HG03066 (cell line): ENCODE measurements at regions not wholly inside any gene's neighbourhood (a gene's known extent, or its start where the extent isn't known, plus 50 kb on each side); places are given as distances from the start of the nearest gene placed in this dataset.

ENCODE experiments used
- ATAC-seq: cut with Tn5 transposase; IDR thresholded peaks from one replicate; pipeline ENCODE4 v1.9.1; 2021; ENCODE audit warnings: low read depth; ENCODE audit not compliant: unreplicated experiment

GRCh38 chr2:133666621-133667020 lies 98.4 kb upstream of the NCKAP5 start:
- no peak for ATAC-seq

- ATAC-seq = no peak
These were observed 98.8 kb upstream of the NCKAP5 start for GRCh38 chr2:133667085-133667484.

- no peak for ATAC-seq
These were observed 99.7 kb upstream of the NCKAP5 start for GRCh38 chr2:133667968-133668367.

GRCh38 chr2:133668547-133668946 lies 100.3 kb upstream of the NCKAP5 start:
- ATAC-seq = no peak

GRCh38 chr2:133673305-133673905 lies 105.1 kb upstream of the NCKAP5 start:
- ATAC-seq = no peak

GRCh38 chr2:133674066-133674432 lies 105.8 kb upstream of the NCKAP5 start:
- ATAC-seq = no peak

- ATAC-seq = no peak
These were observed 106.4 kb upstream of the NCKAP5 start for GRCh38 chr2:133674433-133675331.

GRCh38 chr2:133676392-133677130 lies 108.3 kb upstream of the NCKAP5 start:
- no peak for ATAC-seq

- ATAC-seq = no peak
These were observed 112.2 kb upstream of the NCKAP5 start for GRCh38 chr2:133680343-133681049.

GRCh38 chr2:133682347-133682746 lies 114.1 kb upstream of the NCKAP5 start:
- no peak for ATAC-seq

- ATAC-seq = no peak
These were observed 114.6 kb upstream of the NCKAP5 start for GRCh38 chr2:133682906-133683305.

GRCh38 chr2:133685636-133686215 lies 117.5 kb upstream of the NCKAP5 start:
- no peak for ATAC-seq

- ATAC-seq = no peak
These were observed 122.5 kb upstream of the NCKAP5 start for GRCh38 chr2:133690780-133691179.

- no peak for ATAC-seq
These were observed 123.1 kb upstream of the NCKAP5 start for GRCh38 chr2:133691336-133691735.

GRCh38 chr2:133705287-133705686 lies 137.0 kb upstream of the NCKAP5 start:
- ATAC-seq = no peak

GRCh38 chr2:133710613-133711012 lies 142.3 kb upstream of the NCKAP5 start:
- ATAC-seq = no peak

GRCh38 chr2:133711201-133711600 lies 142.9 kb upstream of the NCKAP5 start:
- ATAC-seq = no peak

- no peak for ATAC-seq
These were observed 143.5 kb upstream of the NCKAP5 start for GRCh38 chr2:133711806-133712205.

- no peak for ATAC-seq
These were observed 144.1 kb upstream of the NCKAP5 start for GRCh38 chr2:133712369-133712768.

- no peak for ATAC-seq
These were observed 144.9 kb upstream of the NCKAP5 start for GRCh38 chr2:133713049-133713580.
